H1 (cell line): ENCODE measurements at regions not wholly inside any gene's neighbourhood (a gene's known extent, or its start where the extent isn't known, plus 50 kb on each side); places are given as distances from the start of the nearest gene placed in this dataset.

Experiments
- CTCF ChIA-PET: fragments of 300-600 bp; sonication (Branson Sonifier 250); formaldehyde crosslinking; loops from one replicate; lab custom pipeline; 2021; ENCODE audit not compliant: partially characterized antibody; lab: Charles Lee
- POLR2A ChIA-PET: fragments of 300-600 bp; sonication (Branson Sonifier 250); formaldehyde crosslinking; loops from one replicate; lab custom pipeline; 2021; ENCODE audit warnings: inconsistent platforms; ENCODE audit not compliant: partially characterized antibody; lab: Charles Lee
- DNase-seq, 2 experiments: peaks; one replicate each; pipeline versions ENCODE4 v3.0.0 to v3.0.0-alpha.2; 2010 to 2022; ENCODE audit warnings: low spot score in 2 of 2, low read depth in 1 of 2, mixed read lengths in 1 of 2
- FAIRE-seq: peaks from 2 replicates; lab custom pipeline; 2011; peaks lifted over from hg19 to GRCh38; lab: Jason Lieb, UNC
- H2AFZ ChIP-seq: 2 replicates; pipeline ENCODE4 v1.8.1; 2012; ENCODE audit warnings: low read length, inconsistent platforms
- H2AK5ac ChIP-seq: 2 replicates; pipeline ENCODE4 v1.6.1; 2013; ENCODE audit warnings: low read depth, low read length
- H2BK120ac ChIP-seq: replicated peaks from 2 replicates; pipeline ENCODE3; 2013; ENCODE audit warnings: low read depth, low read length, inconsistent platforms
- H2BK12ac ChIP-seq: 2 replicates; pipeline ENCODE4 v1.6.1; 2013; ENCODE audit warnings: low read depth, low read length
- H2BK15ac ChIP-seq: 2 replicates; pipeline ENCODE4 v1.6.1; 2013; ENCODE audit warnings: low read length
- H2BK20ac ChIP-seq: 2 replicates; pipeline ENCODE4 v1.6.1; 2013; ENCODE audit warnings: low read length
- H2BK5ac ChIP-seq: 2 replicates; pipeline ENCODE4 v1.6.1; 2013; ENCODE audit warnings: low read depth, low read length
- H3K14ac ChIP-seq: 2 replicates; pipeline ENCODE4 v1.6.1; 2013; ENCODE audit warnings: inconsistent platforms; ENCODE audit not compliant: insufficient read length
- H3K18ac ChIP-seq: 2 replicates; pipeline ENCODE4 v1.6.1; 2013; ENCODE audit warnings: low read length; ENCODE audit errors: extremely low read depth
- H3K23ac ChIP-seq: 2 replicates; pipeline ENCODE4 v1.6.1; 2013; ENCODE audit warnings: inconsistent platforms; ENCODE audit not compliant: insufficient read length
- H3K23me2 ChIP-seq: 2 replicates; pipeline ENCODE4 v1.6.1; 2013; ENCODE audit warnings: low read depth, low read length
- H3K27ac ChIP-seq: 2 replicates; pipeline ENCODE4 v1.6.1; 2011; ENCODE audit warnings: low read depth, low read length, inconsistent platforms
- H3K27me3 ChIP-seq, 4 experiments: replicated peaks in 1 of 4; 1 replicate in 1 of 4; 2 replicates in 3 of 4; pipeline versions ENCODE4 v1.6.1 to v1.8.1; 2011 to 2013; ENCODE audit warnings: low read length in 3 of 4, mild to moderate bottlenecking in 3 of 4, inconsistent platforms in 2 of 4, mixed read lengths in 2 of 4, moderate library complexity in 1 of 4; ENCODE audit not compliant: control insufficient read depth in 3 of 4, insufficient read depth in 3 of 4; ENCODE audit errors: extremely low read depth in 1 of 4
- H3K36me3 ChIP-seq, 4 experiments: 2 replicates each; pipeline versions ENCODE4 v1.6.1 to v1.8.1; 2011 to 2013; ENCODE audit warnings: mild to moderate bottlenecking in 4 of 4, low read length in 3 of 4, moderate library complexity in 2 of 4, control low read depth in 1 of 4, inconsistent platforms in 1 of 4; ENCODE audit not compliant: insufficient read depth in 4 of 4, control insufficient read depth in 2 of 4
- H3K4ac ChIP-seq: replicated peaks from 2 replicates; pipeline ENCODE3; 2013; ENCODE audit warnings: low read length, low read depth, mixed read lengths, inconsistent platforms; ENCODE audit not compliant: insufficient read length
- H3K4me1 ChIP-seq, 4 experiments: replicated peaks in 1 of 4; 1 replicate in 1 of 4; 2 replicates in 3 of 4; pipeline versions ENCODE4 v1.6.1 to v1.8.1; 2011 to 2013; ENCODE audit warnings: low read length in 3 of 4, inconsistent platforms in 2 of 4, mixed read lengths in 1 of 4; ENCODE audit not compliant: insufficient read depth in 4 of 4, control insufficient read depth in 3 of 4
- H3K4me2 ChIP-seq, 2 experiments: 2 replicates each; pipeline versions ENCODE4 v1.6.1 to v1.8.1; 2011 to 2013; ENCODE audit warnings: low read depth in 2 of 2, low read length in 2 of 2, control low read depth in 1 of 2, inconsistent platforms in 1 of 2, mild to moderate bottlenecking in 1 of 2; ENCODE audit not compliant: insufficient read depth in 1 of 2
- H3K4me3 ChIP-seq, 4 experiments: fragments of 200-600, 300-600 bp in 1 of 4; sonication (generic), shearing (Covaris generic), sonication (Bioruptor Twin) in 1 of 4; 2 replicates each; pipeline versions ENCODE4 v1.5.1 to v1.8.1; 2011 to 2016; ENCODE audit warnings: low read length in 4 of 4, low read depth in 3 of 4, control low read depth in 2 of 4, inconsistent platforms in 2 of 4, mild to moderate bottlenecking in 2 of 4, mixed read lengths in 1 of 4, moderate library complexity in 1 of 4; ENCODE audit not compliant: insufficient read depth in 2 of 4; ENCODE audit errors: extremely low read depth in 1 of 4
- H3K56ac ChIP-seq: replicated peaks from 2 replicates; pipeline ENCODE3; 2013; ENCODE audit warnings: low read depth, mild to moderate bottlenecking, mixed read lengths, low read length, inconsistent platforms; ENCODE audit not compliant: insufficient read length
- H3K79me1 ChIP-seq: 2 replicates; pipeline ENCODE4 v1.6.1; 2013; ENCODE audit warnings: low read depth, low read length, control low read depth
- H3K79me2 ChIP-seq, 2 experiments: 2 replicates each; pipeline versions ENCODE4 v1.6.1 to v1.8.1; 2012 to 2013; ENCODE audit warnings: low read length in 2 of 2, mild to moderate bottlenecking in 2 of 2, inconsistent platforms in 1 of 2; ENCODE audit not compliant: insufficient read depth in 2 of 2, control insufficient read depth in 1 of 2
- H3K9ac ChIP-seq, 4 experiments: replicated peaks in 1 of 4; 1 replicate in 1 of 4; 2 replicates in 3 of 4; pipeline versions ENCODE4 v1.6.1 to v1.8.1; 2011 to 2013; ENCODE audit warnings: low read depth in 3 of 4, low read length in 3 of 4, control low read depth in 2 of 4, mild to moderate bottlenecking in 2 of 4, moderate library complexity in 2 of 4, inconsistent platforms in 1 of 4; ENCODE audit errors: extremely low read depth in 1 of 4
- H3K9me3 ChIP-seq, 2 experiments: 2 replicates each; pipeline versions ENCODE4 v1.6.1 to v1.8.1; 2012 to 2013; ENCODE audit warnings: mild to moderate bottlenecking in 2 of 2, moderate library complexity in 2 of 2, control low read depth in 1 of 2, inconsistent platforms in 1 of 2, low read depth in 1 of 2, low read length in 1 of 2, mixed read lengths in 1 of 2; ENCODE audit not compliant: insufficient read depth in 2 of 2
- H4K20me1 ChIP-seq, 2 experiments: replicated peaks in 1 of 2; 2 replicates each; pipeline versions ENCODE3 to v1.8.1; 2011 to 2013; ENCODE audit warnings: inconsistent platforms in 2 of 2, low read length in 2 of 2, mild to moderate bottlenecking in 1 of 2; ENCODE audit not compliant: insufficient read depth in 2 of 2, control insufficient read depth in 1 of 2
- H4K5ac ChIP-seq: 2 replicates; pipeline ENCODE4 v1.6.1; 2013; ENCODE audit warnings: low read length, low read depth, mixed read lengths, inconsistent platforms; ENCODE audit not compliant: insufficient read length
- H4K8ac ChIP-seq: 2 replicates; pipeline ENCODE4 v1.8.0; 2013; ENCODE audit warnings: mild to moderate bottlenecking, moderate library complexity, low read length, inconsistent platforms; ENCODE audit not compliant: insufficient read depth; ENCODE audit errors: extremely low read depth
- H4K91ac ChIP-seq: replicated peaks from 2 replicates; pipeline ENCODE3; 2013; ENCODE audit warnings: low read length, mixed read lengths, inconsistent platforms; ENCODE audit not compliant: insufficient read length
- RXRA ChIP-seq: IDR thresholded peaks from 2 replicates; pipeline ENCODE4 v1.6.1; 2011; ENCODE audit warnings: low read depth, mild to moderate bottlenecking, low read length, moderate library complexity; ENCODE audit not compliant: insufficient read depth
- whole genome bisulfite sequencing, 2 experiments: shearing (Covaris generic) in 1 of 2; methylation state at CpG; one replicate each; pipeline versions ENCODE4 v1.1.6 to v1.1.7; 2013 to 2015; ENCODE audit warnings: low lambda C conversion rate in 2 of 2, mixed read lengths in 2 of 2, inconsistent platforms in 1 of 2, low coverage in 1 of 2, missing lambda C conversion rate in 1 of 2; ENCODE audit not compliant: insufficient replicate concordance in 2 of 2, insufficient coverage in 1 of 2, insufficient read length in 1 of 2; ENCODE audit errors: extremely low coverage in 1 of 2, missing lambda C conversion rate in 1 of 2; 5-methylcytosine and 5-hydroxymethylcytosine counted together

DNA sequence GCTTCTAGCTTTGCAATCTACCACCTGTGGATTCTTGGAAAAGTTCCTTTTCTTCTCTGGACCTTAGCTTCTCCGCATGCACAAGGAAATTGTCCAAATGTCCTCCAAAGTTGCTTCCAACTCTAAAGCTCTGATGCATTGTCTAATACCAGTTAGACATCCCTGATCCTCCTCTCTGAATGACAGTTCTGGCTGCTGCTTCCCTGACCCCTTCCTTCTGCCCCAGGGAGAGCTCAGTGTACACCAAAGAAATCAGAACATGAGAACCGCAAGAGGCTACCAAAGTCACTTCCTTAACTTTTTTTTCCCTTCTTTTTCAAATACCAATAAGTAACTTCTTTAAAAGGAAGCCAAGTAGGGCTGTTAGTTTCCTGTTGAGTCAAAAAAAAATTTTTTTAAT is 79.7 kb upstream of the CES5A start:
- Histone ChIP-seq H3K14ac (no peak overlapping the region), H3K4ac (no peak overlapping the region), H2BK20ac (no peak overlapping the region), H2BK15ac (no peak overlapping the region), H3K4me2 (no peak overlapping the region), H3K27me3 (no peaks in the 10 kb centered on the region), H4K20me1 (no peaks in the 10 kb centered on the region), H3K36me3 (no peaks in the 10 kb centered on the region), H2BK12ac (no peak overlapping the region), H3K79me2 (no peaks in the 10 kb centered on the region), H3K79me1 (no peaks in the 10 kb centered on the region), H3K9me3 (peaks cover 0 to 2% of the 10 kb centered on the region in 2 experiments; a peak in 1 of 4 replicates), H3K9ac (no peak overlapping the region), H2BK5ac (no peak overlapping the region), H3K4me3 (no peak overlapping the region), H3K23ac (no peak overlapping the region), H2BK120ac (no peak overlapping the region), H2AFZ (no peak overlapping the region), H3K18ac (no peak overlapping the region), H4K8ac (no peak overlapping the region), H4K5ac (no peak overlapping the region), H3K4me1 (no peaks in the 10 kb centered on the region), H4K91ac (no peak overlapping the region), H3K56ac (no peak overlapping the region), H3K23me2 (no peaks in the 10 kb centered on the region), H2AK5ac (no peak overlapping the region), H3K27ac (no peak overlapping the region)
- POLR2A ChIA-PET = no interaction called here
- 90% methylated on average over 2 of the region's 2 CpGs; no CpG with 5 or more reads in 1 of the 2 experiments for WGBS, 2 experiments
- CTCF ChIA-PET = interaction anchor here (1.3 to 7.2 kb wide), 3 partner anchors 10 to 401 kb away, joined by 3 to 47 read pairs (median 5); no protein-coding TSS in a partner anchor
- no peak for TF ChIP-seq RXRA
- no peak for DNase-seq
- FAIRE-seq = no peak
